IPS-20b (cell line): ENCODE measurements at regions not wholly inside any gene's neighbourhood (a gene's known extent, or its start where the extent isn't known, plus 50 kb on each side); places are given as distances from the start of the nearest gene placed in this dataset.

ENCODE experiments used
- H3K27ac ChIP-seq: one replicate; pipeline ENCODE4 v1.5.1; 2013; ENCODE audit warnings: low read length
- H3K27me3 ChIP-seq: 2 replicates; pipeline ENCODE4 v1.6.1; 2013; ENCODE audit warnings: mild to moderate bottlenecking, low read length, inconsistent platforms; ENCODE audit not compliant: insufficient read depth
- H3K36me3 ChIP-seq: 2 replicates; pipeline ENCODE4 v1.6.1; 2013; ENCODE audit warnings: low read depth, mild to moderate bottlenecking, inconsistent platforms, low read length, moderate library complexity; ENCODE audit not compliant: insufficient read depth
- H3K4me1 ChIP-seq: 2 replicates; pipeline ENCODE4 v1.6.1; 2013; ENCODE audit warnings: mild to moderate bottlenecking, control low read depth, inconsistent platforms, low read length, moderate library complexity; ENCODE audit not compliant: insufficient read depth
- H3K4me3 ChIP-seq: 2 replicates; pipeline ENCODE4 v1.5.1; 2013; ENCODE audit warnings: mild to moderate bottlenecking, low read length, inconsistent platforms
- H3K9ac ChIP-seq: 2 replicates; pipeline ENCODE4 v1.6.1; 2013; ENCODE audit warnings: low read depth, mild to moderate bottlenecking, inconsistent platforms, low read length, moderate library complexity
- H3K9me3 ChIP-seq: 2 replicates; pipeline ENCODE4 v1.6.1; 2013; ENCODE audit warnings: mild to moderate bottlenecking, low read depth, low read length, inconsistent platforms; ENCODE audit not compliant: insufficient read depth

DNA sequence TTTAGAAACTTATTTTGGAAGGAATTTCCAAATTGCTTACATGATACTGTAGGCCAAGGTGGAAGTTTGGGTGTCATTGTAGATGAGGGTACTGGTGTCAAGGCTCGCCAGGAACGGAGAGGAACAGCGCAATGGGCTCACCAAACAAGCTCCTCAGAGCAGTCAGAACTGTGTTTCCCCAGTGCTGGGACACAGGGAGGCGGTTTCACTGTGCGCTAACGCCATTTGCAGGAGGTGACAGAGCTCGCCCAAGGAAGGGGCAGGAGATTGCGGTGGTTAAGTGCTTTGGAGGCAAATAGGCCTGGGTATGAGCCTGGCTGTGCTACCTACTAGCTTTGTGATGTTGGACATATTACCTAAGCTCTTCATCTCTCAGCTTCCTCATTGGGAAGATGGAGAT lies 57.3 kb downstream of the HHEX start:
- H3K9me3 ChIP-seq: no peaks in the 10 kb centered on the region; the same call in 1 of the 2 replicates
- no peaks in the 10 kb centered on the region for H3K27me3 ChIP-seq
- H3K36me3 ChIP-seq: no peaks in the 10 kb centered on the region
- no peak overlapping the region for H3K9ac ChIP-seq
- no peaks in the 10 kb centered on the region for H3K4me1 ChIP-seq
- no peak overlapping the region for H3K27ac ChIP-seq
- H3K4me3 ChIP-seq: no peak overlapping the region

- no peak overlapping the region for H3K27ac ChIP-seq
- H3K9ac ChIP-seq: no peak overlapping the region
These were observed 57.8 kb downstream of the HHEX start for GRCh38 chr10:92747600-92747999.

DNA sequence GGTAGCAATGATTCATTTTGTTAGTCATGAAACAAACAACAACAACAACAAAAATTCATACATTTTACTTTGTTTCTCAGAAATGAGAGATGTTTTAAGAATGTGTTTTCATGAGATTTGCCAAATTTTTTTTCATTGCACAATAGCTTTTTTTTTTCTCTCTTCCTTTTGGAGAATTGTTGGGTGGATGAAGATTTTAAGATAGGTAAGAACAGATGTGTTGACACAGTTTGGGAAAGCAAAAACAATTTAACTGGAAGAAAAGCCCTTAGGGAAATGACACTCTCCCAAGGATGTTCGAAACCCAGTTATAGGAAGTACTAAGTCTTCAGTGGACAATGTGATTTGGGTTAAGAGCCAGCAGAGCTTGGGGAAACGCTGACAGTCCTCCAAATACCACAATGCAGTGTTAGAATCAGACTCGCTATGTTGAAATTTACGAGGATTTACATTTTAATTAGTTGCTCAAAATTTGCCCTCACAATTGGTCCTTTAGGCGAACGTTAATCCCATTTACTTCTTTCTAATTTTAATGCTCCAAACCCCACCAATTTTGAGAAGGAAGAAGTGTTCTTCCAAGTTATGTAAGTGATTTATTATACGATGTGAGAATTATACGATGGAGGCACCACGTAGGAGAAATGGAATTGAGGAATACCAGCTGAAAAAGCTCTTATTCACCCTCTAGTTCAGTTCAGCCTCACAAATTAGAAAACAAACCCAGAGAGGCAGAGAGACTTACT lies 61.2 kb downstream of the HHEX start:
- H3K9ac ChIP-seq: no peak overlapping the region
- no peaks in the 10 kb centered on the region for H3K9me3 ChIP-seq
- no peaks in the 10 kb centered on the region for H3K27me3 ChIP-seq
- no peak overlapping the region for H3K4me3 ChIP-seq
- no peak overlapping the region for H3K27ac ChIP-seq
- H3K36me3 ChIP-seq: no peaks in the 10 kb centered on the region
- no peaks in the 10 kb centered on the region; the same call in 1 of the 2 replicates for H3K4me1 ChIP-seq

More at GRCh38 chr10:92747600-92747999, 57.8 kb downstream of the HHEX start:
- Histone ChIP-seq H3K4me3 (no peak overlapping the region), H3K9me3 (no peaks in the 10 kb centered on the region; the same call in 1 of the 2 replicates), H3K36me3 (no peaks in the 10 kb centered on the region), H3K4me1 (no peaks in the 10 kb centered on the region), H3K27me3 (no peaks in the 10 kb centered on the region)

DNA sequence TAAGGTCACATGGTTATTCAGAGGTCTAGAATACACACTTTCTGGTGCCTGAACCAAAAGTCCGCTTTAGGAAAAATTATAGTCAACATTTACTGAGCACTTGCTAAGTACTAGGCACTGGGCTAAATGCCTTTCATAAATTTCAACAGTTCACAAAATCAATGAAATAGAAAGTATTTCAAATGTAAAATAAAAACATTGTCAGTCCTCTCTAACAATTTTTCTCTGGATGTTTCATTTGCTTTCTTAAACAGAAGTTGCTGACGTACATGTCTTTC lies 61.7 kb downstream of the HHEX start:
- Histone ChIP-seq H3K4me3 (no peak overlapping the region), H3K4me1 (peaks cover 1% of the 10 kb centered on the region; the same call in 1 of the 2 replicates), H3K27me3 (no peaks in the 10 kb centered on the region), H3K9ac (no peak overlapping the region), H3K27ac (no peak overlapping the region), H3K9me3 (no peaks in the 10 kb centered on the region), H3K36me3 (no peaks in the 10 kb centered on the region)

GRCh38 chr10:92751827-92752226 lies 62.1 kb downstream of the HHEX start:
- no peak overlapping the region for H3K27ac ChIP-seq
- H3K4me1 ChIP-seq: peaks cover 5% of the 10 kb centered on the region
- no peak overlapping the region for H3K4me3 ChIP-seq
- H3K36me3 ChIP-seq: no peaks in the 10 kb centered on the region
- H3K9me3 ChIP-seq: no peaks in the 10 kb centered on the region
- no peak overlapping the region for H3K9ac ChIP-seq
- no peaks in the 10 kb centered on the region for H3K27me3 ChIP-seq

- H3K4me1 ChIP-seq: peaks cover 7% of the 10 kb centered on the region
- no peak overlapping the region for H3K4me3 ChIP-seq
- H3K27me3 ChIP-seq: no peaks in the 10 kb centered on the region
- H3K9me3 ChIP-seq: no peaks in the 10 kb centered on the region
- H3K27ac ChIP-seq: no peak overlapping the region
- H3K9ac ChIP-seq: no peak overlapping the region
- H3K36me3 ChIP-seq: no peaks in the 10 kb centered on the region
These were observed 64.1 kb downstream of the HHEX start for GRCh38 chr10:92753865-92754264.

DNA sequence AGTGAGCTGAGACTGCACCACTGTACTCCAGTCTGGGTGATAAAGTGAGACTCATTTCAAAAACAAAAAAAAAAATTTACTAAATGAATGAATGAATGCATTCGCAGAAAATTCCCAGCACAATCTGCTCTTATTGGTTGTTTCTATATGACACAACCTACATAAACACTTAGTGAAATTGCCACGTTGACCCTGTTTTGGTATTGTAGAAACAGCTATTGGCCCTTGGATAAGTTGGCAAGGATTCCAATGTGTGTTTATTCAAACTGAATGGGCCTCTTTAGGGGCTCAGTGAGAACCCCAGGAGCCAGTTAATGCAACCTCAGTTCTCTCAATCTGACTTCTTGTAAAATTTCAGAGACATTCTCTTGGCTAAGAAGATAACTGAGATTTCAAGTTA lies 66.0 kb downstream of the HHEX start:
- no peaks in the 10 kb centered on the region for H3K27me3 ChIP-seq
- H3K9me3 ChIP-seq: no peaks in the 10 kb centered on the region
- H3K9ac ChIP-seq: no peak overlapping the region
- peaks cover 7% of the 10 kb centered on the region for H3K4me1 ChIP-seq
- no peaks in the 10 kb centered on the region for H3K36me3 ChIP-seq
- H3K4me3 ChIP-seq: no peak overlapping the region
- no peak overlapping the region for H3K27ac ChIP-seq

DNA sequence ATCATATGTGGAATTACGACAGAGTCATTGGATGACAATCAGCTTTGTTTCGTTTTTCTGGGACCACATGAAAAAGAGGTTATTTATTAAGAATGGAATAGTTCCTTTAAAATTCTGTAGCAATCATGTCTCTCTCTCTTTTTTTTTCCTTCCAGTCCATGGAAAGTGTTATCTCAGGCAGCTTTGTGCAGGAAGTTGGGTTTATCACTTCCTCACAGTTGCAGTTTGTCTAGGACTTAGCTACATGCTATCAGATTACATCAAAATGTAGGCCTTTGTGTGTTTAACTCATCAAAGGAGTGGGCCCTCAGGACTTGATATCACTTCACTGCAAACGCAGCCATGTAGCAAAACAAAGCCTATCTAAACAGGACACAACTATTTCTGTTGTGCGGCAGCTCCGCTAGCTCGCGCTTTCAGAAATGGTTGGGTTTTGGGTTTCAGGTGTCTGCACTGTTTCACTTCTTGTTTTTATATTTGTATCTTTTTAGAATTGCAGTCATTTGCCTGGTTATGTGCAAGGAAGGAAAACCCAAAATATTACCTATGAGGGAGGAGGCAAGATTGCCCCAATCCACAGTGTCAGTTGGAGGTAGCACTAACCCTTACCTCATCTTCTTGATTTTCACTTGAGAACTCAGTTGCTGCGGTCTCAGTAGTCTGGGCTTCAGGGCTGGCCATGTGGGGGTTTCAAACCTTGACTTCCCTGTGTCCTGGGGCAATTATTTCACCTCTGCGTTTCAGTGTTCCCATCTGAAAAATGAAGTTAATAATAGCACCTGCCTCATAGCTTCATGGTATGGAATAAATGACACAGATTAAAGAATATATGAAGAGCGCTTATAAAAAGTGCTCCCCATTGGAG lies 66.7 kb downstream of the HHEX start:
- Histone ChIP-seq H3K4me1 (peaks cover 7% of the 10 kb centered on the region), H3K36me3 (no peaks in the 10 kb centered on the region), H3K27ac (no peak overlapping the region), H3K27me3 (no peaks in the 10 kb centered on the region), H3K9ac (no peak overlapping the region), H3K4me3 (no peak overlapping the region), H3K9me3 (no peaks in the 10 kb centered on the region)

GRCh38 chr10:92757066-92757710 lies 67.4 kb downstream of the HHEX start:
- H3K9me3 ChIP-seq: no peaks in the 10 kb centered on the region
- peaks cover 7% of the 10 kb centered on the region for H3K4me1 ChIP-seq
- H3K36me3 ChIP-seq: no peaks in the 10 kb centered on the region
- no peak overlapping the region for H3K27ac ChIP-seq
- H3K9ac ChIP-seq: peak overlapping the region; percentile 32; the same call in 1 of the 2 replicates
- no peak overlapping the region for H3K4me3 ChIP-seq
- H3K27me3 ChIP-seq: no peaks in the 10 kb centered on the region

- Histone ChIP-seq H3K9ac (no peak overlapping the region), H3K36me3 (no peaks in the 10 kb centered on the region), H3K27ac (no peak overlapping the region), H3K4me3 (no peak overlapping the region), H3K9me3 (no peaks in the 10 kb centered on the region), H3K27me3 (no peaks in the 10 kb centered on the region), H3K4me1 (peaks cover 7% of the 10 kb centered on the region)
These were observed 68.0 kb downstream of the HHEX start for GRCh38 chr10:92757711-92758104.

DNA sequence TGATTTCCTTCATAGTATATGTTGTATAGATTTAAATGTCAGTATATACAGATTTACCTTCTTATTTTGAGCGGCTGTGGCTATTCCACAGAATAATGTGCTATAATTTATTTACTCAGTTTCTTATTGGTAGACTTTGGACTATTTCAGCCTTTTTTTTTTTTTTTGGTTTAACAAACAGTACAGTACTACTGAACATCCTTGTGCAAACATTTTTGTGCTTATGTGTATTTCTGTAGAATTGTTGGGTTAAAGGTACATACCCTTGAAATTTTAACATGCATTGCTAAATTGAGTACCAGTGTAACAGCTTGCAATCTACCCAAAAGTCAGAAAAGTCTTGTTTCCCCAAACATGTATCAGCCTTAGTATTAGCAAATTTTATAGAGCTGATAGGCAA lies 68.8 kb downstream of the HHEX start:
- no peak overlapping the region for H3K4me3 ChIP-seq
- H3K9ac ChIP-seq: no peak overlapping the region
- no peaks in the 10 kb centered on the region for H3K27me3 ChIP-seq
- H3K36me3 ChIP-seq: no peaks in the 10 kb centered on the region
- no peak overlapping the region for H3K27ac ChIP-seq
- no peaks in the 10 kb centered on the region for H3K9me3 ChIP-seq
- peaks cover 7% of the 10 kb centered on the region for H3K4me1 ChIP-seq
